ENCODE measurements at regions not wholly inside any gene's neighbourhood (a gene's known extent, or its start where the extent isn't known, plus 50 kb on each side); places are given as distances from the start of the nearest gene placed in this dataset.

DNA sequence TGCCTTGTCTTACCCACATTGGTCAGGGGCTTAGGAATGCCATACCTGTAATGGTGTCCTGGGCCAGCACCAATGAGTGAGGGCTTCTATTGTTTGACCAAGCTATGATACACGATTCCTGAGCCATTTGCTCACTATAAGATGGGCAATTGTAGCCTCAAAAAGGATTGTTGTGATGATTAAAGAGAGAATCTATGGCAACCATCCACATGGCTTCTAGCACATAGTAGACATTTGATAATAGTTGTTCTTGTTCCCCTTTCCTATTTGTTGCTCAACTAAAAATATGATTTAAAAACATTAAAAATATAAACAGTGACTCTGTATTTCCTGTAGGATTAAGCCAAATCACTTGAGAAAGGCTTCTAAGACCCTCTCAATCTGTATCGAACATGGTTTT, 366.1 kb downstream of the PCNX1 start:
- H3K4me3 ChIP-seq (ENCODE audit: low read depth, low read length) = no peak overlapping the region

DNA sequence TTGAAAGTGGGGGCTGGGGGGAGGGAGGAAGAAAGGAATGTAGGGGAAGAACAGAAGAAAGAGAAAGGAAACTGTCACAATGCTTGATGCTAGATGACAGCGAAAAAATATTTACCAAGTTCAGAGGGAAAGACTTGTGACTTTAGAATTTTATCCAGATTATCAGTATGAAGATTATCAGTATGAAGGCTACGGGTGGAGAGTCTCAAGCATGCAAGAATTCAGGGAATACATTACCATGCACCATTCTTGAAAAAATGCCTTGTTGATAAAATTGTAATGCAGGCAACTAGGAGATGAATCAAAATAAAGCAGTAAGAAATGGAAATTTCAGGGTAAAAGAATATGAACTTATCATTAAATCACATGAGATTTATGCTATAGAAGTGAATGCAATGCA, 376.8 kb downstream of the PCNX1 start:
- H3K4me3 ChIP-seq (ENCODE audit: low read depth, low read length) = no peak overlapping the region

DNA sequence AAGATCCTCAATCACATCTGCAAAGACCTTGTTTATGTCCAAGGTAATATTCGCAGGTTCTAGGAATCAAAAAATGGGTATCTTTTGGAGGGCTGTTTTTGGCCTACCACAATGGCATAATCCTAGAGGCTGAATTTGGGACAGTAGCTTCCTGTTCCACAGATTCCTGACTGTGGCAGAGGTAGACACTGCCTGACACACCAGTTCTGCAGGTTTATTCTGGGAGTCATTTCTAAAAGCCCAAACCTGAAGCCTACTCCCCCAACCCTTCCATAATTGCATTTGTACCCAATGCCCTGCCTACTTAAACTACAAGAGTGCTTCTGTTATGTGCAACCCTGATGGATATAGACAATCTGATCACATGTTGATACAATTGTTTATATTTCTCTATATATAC, 378.9 kb downstream of the PCNX1 start:
- no peak overlapping the region for H3K4me3 ChIP-seq (ENCODE audit: low read depth, low read length)

GRCh38 chr14:71287567-71287966, 380.3 kb downstream of the PCNX1 start:
- no peak overlapping the region for H3K4me3 ChIP-seq (ENCODE audit: low read depth, low read length)

DNA sequence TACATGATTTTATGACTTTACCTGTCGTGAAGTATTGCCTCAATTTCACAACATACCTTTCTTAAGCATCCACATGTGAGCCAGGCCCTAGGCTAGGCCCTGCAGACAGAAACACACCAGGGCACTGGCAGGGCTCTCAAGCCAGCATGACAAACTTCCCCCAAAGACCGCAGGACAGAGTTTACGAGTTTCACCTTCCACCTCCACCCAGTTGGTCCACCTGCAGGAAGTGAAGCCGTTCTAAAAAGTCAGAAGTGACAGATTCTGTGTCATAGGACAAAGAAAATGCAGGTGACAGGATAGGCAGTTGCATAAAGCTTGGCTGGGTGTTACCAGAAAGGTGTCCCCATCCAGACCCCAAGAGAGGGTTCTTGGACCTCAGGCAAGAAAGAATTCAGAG, 382.3 kb downstream of the PCNX1 start:
- H3K4me3 ChIP-seq (ENCODE audit: low read depth, low read length) = no peak overlapping the region

GRCh38 chr14:71290301-71290700, 383.0 kb downstream of the PCNX1 start:
- H3K4me3 ChIP-seq (ENCODE audit: low read depth, low read length) = no peak overlapping the region

- no peak overlapping the region for H3K4me3 ChIP-seq (ENCODE audit: low read depth, low read length)
These were observed 383.8 kb downstream of the PCNX1 start for GRCh38 chr14:71290960-71291466.

DNA sequence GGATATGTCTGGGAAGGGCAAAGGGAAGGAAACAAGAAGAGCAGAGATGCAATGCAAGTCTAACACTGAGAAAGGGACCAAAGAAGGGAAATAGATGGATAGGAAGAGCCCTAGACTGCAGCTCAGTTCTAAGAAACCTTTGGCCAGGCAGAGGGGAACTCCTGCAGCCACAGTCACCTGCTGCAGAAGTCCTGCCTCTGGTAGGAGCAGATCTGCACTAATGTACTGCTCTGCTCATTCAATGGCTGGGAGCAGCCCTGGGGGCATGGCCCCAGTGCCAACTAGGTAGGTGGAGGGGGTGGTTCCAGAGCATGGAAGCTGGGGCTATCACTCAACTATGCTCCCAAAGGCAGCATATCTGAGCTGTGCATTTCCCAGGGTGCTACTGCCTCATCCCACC, 388.9 kb downstream of the PCNX1 start:
- H3K4me3 ChIP-seq (ENCODE audit: low read depth, low read length) = no peak overlapping the region

DNA sequence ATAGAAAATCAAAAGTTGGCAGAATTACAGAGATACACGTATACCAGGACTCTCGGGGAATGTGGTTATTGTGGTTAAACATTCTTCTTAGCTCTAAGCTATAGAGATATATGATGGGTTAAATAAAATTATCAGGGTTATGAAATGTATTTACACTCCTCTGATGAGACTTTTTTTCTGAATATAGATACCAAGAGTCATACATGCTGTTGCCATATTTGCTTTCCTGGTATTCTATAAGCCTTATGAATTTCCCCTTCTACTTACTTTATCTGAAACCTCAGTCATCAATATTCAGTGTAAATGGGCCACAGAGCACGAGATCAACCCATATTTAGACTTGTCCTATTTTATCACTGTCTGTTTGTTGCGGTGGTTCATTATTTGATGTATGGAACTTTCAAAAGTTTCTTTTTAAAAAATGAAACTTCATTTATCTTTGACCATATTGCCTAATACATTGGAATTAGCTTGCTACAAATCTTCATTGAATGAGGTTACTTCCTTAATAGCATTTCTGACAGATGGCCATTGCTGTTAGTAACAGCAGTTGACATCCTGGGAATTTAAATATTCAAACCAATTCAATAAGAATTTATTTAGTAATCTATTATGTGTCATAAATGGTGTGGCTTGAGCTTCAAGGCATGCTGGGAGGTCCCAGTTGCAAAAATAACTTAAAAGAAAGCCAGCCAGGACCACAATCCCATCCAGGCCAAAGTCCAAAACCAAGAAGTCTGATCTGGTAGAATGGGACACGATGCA, 393.5 kb downstream of the PCNX1 start:
- H3K4me3 ChIP-seq (ENCODE audit: low read depth, low read length) = no peak overlapping the region

- H3K4me3 ChIP-seq (ENCODE audit: low read depth, low read length) = no peak overlapping the region
These were observed 394.4 kb downstream of the PCNX1 start for GRCh38 chr14:71301611-71302010.

GRCh38 chr14:71304690-71305089, 397.4 kb downstream of the PCNX1 start:
- H3K4me3 ChIP-seq (ENCODE audit: low read depth, low read length) = no peak overlapping the region

DNA sequence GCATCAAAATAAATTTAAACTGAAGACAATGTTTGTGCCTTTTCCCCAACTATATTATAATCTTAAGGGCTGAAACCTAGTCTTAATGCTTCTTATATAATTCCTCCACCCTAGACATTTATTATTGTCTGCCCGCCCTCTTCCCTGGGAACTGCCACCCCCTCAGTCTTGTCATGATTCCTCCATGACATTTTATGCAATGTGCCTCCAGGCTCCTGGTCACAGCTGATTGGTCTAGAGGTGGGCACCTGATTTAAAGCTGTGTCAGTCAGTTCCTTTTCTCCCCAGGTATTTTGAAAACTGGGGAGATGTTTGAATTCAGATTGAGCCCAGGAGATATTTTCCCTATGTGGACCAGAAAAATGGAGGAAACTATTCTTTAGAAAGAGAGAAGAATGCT, 401.4 kb downstream of the PCNX1 start:
- no peak overlapping the region for H3K4me3 ChIP-seq (ENCODE audit: low read depth, low read length)

GRCh38 chr14:71309756-71310155, 402.5 kb downstream of the PCNX1 start:
- H3K4me3 ChIP-seq (ENCODE audit: low read depth, low read length) = no peak overlapping the region

GRCh38 chr14:71311061-71311460, 403.8 kb downstream of the PCNX1 start:
- no peak overlapping the region for H3K4me3 ChIP-seq (ENCODE audit: low read depth, low read length)

DNA sequence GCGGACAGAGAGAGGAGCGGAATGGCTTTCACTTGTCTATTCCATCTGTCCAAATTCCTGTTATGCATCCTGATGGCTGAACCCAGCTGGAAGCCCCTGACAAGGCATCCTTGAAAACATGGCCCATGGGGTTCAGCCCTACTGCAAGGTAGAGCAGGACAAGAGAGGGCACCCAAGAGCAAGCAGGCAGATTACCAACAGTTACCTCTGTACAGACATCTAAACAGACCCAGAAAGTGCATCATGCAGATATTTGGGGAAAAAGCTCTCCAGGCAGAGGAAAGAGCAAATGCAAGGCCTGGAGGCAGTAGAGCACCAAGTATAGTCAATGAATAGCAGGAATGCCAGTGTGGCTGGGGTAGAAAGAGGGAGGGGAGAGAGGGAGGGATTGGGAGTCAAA, 407.5 kb downstream of the PCNX1 start:
- no peak overlapping the region for H3K4me3 ChIP-seq (ENCODE audit: low read depth, low read length)

DNA sequence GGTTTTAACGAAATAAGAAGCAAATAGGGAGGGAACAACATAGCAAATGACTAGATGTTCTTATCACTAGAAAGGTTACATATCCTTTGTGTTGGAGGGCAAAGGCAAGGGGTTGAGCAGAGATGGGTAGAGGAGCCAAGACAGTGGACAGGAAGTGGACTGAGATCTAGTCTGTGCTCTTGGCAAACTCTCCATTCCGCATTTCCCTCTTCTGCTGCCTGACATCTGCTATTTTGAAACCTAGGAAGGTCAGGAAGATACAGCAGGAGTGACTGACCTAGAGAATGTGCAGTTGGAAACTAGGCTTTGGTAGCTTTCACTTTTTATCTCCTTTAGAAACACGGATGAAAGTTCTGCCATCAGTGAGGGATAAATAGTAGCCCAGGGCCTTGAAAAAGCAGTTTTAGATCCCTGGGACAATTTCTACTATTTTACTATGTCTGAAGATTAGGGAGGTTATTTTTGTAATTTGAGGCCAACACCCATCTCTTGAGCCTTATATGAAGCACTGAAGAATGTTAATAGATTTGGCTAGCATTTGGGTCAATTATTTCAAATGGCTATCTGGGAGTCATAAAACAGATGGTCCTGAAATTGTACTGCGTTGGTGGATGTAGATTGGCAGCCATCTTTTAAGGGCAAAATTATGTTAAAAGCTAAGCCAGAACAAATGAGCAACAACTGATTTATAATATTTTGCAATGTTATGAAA, 410.3 kb downstream of the PCNX1 start:
- no peak overlapping the region for H3K4me3 ChIP-seq (ENCODE audit: low read depth, low read length)

- no peak overlapping the region for H3K4me3 ChIP-seq (ENCODE audit: low read depth, low read length)
These were observed 410.8 kb downstream of the PCNX1 start for GRCh38 chr14:71318097-71318459.

DNA sequence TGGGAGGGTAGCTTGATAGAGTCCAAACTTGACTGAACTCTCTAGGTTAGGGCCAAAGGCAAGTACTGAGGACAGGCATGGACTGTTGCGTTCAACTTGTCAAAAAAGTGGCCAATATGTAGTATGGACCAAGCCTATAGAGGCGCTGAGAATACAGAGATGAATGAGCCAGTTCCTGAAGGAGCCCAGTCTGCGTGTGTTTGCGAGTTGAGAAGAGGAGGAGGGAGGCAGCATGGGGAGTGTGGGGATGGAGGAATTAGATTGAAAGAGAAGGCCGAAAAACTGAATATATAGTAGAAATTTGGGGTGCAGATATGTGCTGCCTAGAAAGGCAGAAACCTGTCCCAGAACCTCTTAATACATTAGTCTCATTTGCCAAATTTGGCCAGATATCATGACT, 412.4 kb downstream of the PCNX1 start:
- H3K4me3 ChIP-seq (ENCODE audit: low read depth, low read length) = peak overlapping the region; percentile 43

GRCh38 chr14:71320107-71320733, 413.0 kb downstream of the PCNX1 start, which contains the start of gene SIPA1L1:
TSS of gene SIPA1L1 (plus strand) at chr14:71320476.
- H3K4me3 ChIP-seq (ENCODE audit: low read depth, low read length) = peak within 1 kb of the TSS; percentile 85

- peak overlapping the region; percentile 85 for H3K4me3 ChIP-seq (ENCODE audit: low read depth, low read length)
These were observed 413.7 kb downstream of the PCNX1 start for GRCh38 chr14:71320734-71321573.
